ENCODE measurements at regions not wholly inside any gene's neighbourhood (a gene's known extent, or its start where the extent isn't known, plus 50 kb on each side); places are given as distances from the start of the nearest gene placed in this dataset.

DNA sequence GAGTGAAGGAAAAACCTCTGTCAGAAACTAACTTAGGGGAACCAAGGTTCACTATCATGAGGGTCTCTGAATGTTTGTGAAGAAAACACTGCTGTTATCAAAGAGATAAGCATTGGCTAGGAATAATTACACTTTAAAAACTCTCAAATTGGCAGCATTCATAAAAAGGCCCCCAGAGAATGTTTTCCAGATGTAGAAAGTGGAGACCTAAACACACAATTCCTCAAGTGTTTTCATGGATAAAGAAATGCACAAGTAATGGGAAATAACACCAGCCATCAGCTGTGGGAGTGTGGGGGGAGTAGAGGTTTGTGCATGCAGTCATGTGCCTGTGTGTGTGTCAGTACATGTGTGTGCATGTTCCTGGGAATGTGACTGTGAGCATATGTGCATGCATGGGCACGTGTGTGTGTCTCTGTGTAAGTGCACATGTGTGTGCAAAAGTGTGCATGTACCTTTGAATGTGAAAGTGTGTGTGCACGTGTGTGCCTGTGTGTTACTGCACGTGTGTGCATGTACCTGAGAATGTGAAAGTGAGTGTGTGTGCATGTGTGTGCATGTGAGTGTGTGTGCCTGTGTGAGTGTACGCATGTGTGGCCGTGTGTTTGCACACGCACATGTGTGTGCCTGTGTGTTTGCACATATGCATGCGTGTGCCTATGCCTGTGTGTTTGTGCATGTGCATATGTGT, 854.3 kb upstream of the SALL3 start:
- TF ChIP-seq, protein P1, sequence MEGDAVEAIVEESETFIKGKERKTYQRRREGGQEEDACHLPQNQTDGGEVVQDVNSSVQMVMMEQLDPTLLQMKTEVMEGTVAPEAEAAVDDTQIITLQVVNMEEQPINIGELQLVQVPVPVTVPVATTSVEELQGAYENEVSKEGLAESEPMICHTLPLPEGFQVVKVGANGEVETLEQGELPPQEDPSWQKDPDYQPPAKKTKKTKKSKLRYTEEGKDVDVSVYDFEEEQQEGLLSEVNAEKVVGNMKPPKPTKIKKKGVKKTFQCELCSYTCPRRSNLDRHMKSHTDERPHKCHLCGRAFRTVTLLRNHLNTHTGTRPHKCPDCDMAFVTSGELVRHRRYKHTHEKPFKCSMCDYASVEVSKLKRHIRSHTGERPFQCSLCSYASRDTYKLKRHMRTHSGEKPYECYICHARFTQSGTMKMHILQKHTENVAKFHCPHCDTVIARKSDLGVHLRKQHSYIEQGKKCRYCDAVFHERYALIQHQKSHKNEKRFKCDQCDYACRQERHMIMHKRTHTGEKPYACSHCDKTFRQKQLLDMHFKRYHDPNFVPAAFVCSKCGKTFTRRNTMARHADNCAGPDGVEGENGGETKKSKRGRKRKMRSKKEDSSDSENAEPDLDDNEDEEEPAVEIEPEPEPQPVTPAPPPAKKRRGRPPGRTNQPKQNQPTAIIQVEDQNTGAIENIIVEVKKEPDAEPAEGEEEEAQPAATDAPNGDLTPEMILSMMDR (conservative IDR thresholded peaks at IDR 0.05) = no peak
- no peak for DNase-seq (ENCODE audit: low read depth, low spot score)
- peaks cover 8% of the 10 kb centered on the region for H3K9me3 Mint-ChIP-seq
- no peak overlapping the region for H3K27ac Mint-ChIP-seq (ENCODE audit: unreplicated experiment)
- no peaks in the 10 kb centered on the region for H3K36me3 Mint-ChIP-seq (ENCODE audit: low read depth)
- no peaks in the 10 kb centered on the region for H3K27me3 Mint-ChIP-seq (ENCODE audit: low read depth)
- H3K4me1 Mint-ChIP-seq = no peaks in the 10 kb centered on the region
- H3K4me3 Mint-ChIP-seq = no peak overlapping the region

GRCh38 chr18:78126106-78126505, 853.5 kb upstream of the SALL3 start:
- H3K36me3 Mint-ChIP-seq (ENCODE audit: low read depth) = no peaks in the 10 kb centered on the region
- TF ChIP-seq, protein P1 (conservative IDR thresholded peaks at IDR 0.05) = no peak
- no peak overlapping the region for H3K4me3 Mint-ChIP-seq
- no peaks in the 10 kb centered on the region for H3K27me3 Mint-ChIP-seq (ENCODE audit: low read depth)
- no peak overlapping the region for H3K27ac Mint-ChIP-seq (ENCODE audit: unreplicated experiment)
- DNase-seq (ENCODE audit: low read depth, low spot score) = no peak
- H3K9me3 Mint-ChIP-seq = peaks cover 8% of the 10 kb centered on the region
- no peaks in the 10 kb centered on the region for H3K4me1 Mint-ChIP-seq

DNA sequence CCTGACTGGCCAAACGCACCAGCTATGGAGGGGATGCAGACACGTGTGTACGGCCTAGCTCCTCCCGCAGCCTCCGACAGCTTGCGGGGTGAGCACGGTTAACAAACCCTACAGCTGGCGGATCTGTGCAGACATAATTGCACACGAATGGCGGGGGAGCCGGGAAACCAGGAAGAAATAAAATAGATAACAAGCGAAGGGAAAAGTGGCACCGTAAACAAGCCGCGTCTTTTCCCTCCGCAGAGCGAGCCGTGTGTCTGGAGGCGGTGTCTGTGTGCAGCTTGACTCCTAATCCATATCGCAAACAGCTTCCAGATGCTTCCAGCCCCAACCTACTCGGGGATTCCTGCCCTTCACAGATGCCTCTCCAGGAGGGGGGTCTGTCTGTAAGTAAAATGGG, 853.1 kb upstream of the SALL3 start:
- Mint-ChIP-seq H3K4me3 (no peak overlapping the region), H3K27ac (ENCODE audit: unreplicated experiment) (no peak overlapping the region), H3K27me3 (ENCODE audit: low read depth) (no peaks in the 10 kb centered on the region), H3K4me1 (no peaks in the 10 kb centered on the region), H3K9me3 (peaks cover 8% of the 10 kb centered on the region), H3K36me3 (ENCODE audit: low read depth) (no peaks in the 10 kb centered on the region)
- DNase-seq (ENCODE audit: low read depth, low spot score) = no peak
- TF ChIP-seq, protein P1 (conservative IDR thresholded peaks at IDR 0.05) = no peak

DNA sequence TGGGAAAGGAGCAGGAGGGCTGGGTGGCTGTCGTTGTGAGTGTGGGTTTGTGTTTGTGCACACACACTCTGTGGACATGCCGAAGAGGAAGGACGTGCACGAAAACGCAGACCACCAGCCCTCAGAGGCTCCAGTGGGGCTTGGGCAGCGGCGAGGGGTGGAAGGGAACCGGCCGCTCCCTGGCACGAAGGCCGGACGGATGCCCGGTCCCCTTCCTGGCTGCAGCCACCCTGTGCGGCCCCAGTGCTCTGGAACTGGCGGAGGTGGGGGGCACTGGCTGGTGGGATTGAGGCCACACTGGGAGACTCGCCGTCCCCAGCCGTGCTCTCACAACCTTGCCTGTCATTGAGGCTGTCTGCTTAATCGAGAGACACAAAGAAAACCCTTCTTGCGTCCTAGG, 852.6 kb upstream of the SALL3 start:
- H3K27me3 Mint-ChIP-seq (ENCODE audit: low read depth) = no peaks in the 10 kb centered on the region
- no peak for DNase-seq (ENCODE audit: low read depth, low spot score)
- no peak overlapping the region for H3K4me3 Mint-ChIP-seq
- no peaks in the 10 kb centered on the region for H3K36me3 Mint-ChIP-seq (ENCODE audit: low read depth)
- no peak overlapping the region for H3K27ac Mint-ChIP-seq (ENCODE audit: unreplicated experiment)
- H3K4me1 Mint-ChIP-seq = no peaks in the 10 kb centered on the region
- TF ChIP-seq, protein P1 (conservative IDR thresholded peaks at IDR 0.05) = no peak
- peaks cover 8% of the 10 kb centered on the region for H3K9me3 Mint-ChIP-seq

DNA sequence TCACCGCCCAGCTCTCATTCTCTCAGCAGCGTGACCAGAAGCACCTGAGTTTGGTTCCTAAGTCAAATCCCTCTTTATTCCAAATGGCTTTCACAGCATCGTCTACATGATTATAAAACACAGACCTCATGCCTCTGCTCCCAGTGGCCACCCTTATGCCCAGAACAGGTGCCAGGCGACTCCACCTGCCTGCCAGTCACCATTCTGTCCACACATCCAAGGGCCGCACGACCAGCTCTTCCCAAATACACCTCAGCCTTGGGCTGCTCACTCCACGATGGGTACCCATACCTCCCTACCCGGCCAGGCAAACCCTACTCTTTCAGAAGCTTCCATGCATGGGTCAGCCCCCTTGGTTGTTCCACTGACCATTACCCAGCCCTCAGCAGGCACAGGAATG, 851.6 kb upstream of the SALL3 start:
- Mint-ChIP-seq H3K27ac (ENCODE audit: unreplicated experiment) (no peak overlapping the region), H3K4me1 (no peaks in the 10 kb centered on the region), H3K9me3 (peaks cover 8% of the 10 kb centered on the region), H3K27me3 (ENCODE audit: low read depth) (no peaks in the 10 kb centered on the region), H3K36me3 (ENCODE audit: low read depth) (no peaks in the 10 kb centered on the region), H3K4me3 (no peak overlapping the region)
- DNase-seq (ENCODE audit: low read depth, low spot score) = no peak
- TF ChIP-seq, protein P1 (conservative IDR thresholded peaks at IDR 0.05) = no peak

Measured in neural crest cell (in vitro differentiated cells).